Gastrocnemius medialis (tissue), 4 donors: ENCODE measurements at regions not wholly inside any gene's neighbourhood (a gene's known extent, or its start where the extent isn't known, plus 50 kb on each side); places are given as distances from the start of the nearest gene placed in this dataset.

ENCODE experiments used
- ATAC-seq, 2 donors: fragments of 150-250 bp; one replicate each; pipeline ENCODE4 v1.9.1; 2016
- DNase-seq, 2 donors: peaks; one replicate each; pipeline ENCODE4 v3.0.0-alpha.2; 2019
- H3K27ac ChIP-seq, 4 donors: fragments of 200-600 bp; sonication (generic); 1 replicate in 1 of 4; 2 replicates in 3 of 4; pipeline ENCODE4 v1.5.1; 2016 to 2018; ENCODE audit warnings: mild to moderate bottlenecking in 2 of 4, moderate library complexity in 1 of 4
- H3K27me3 ChIP-seq, 3 donors: fragments of 200-600 bp; sonication (generic) in 2 of 3; 1 replicate in 1 of 3; 2 replicates in 2 of 3; pipeline versions ENCODE4 v1.5.1 to v1.6.0; 2016 to 2019; ENCODE audit warnings: mild to moderate bottlenecking in 1 of 3, moderate library complexity in 1 of 3
- H3K36me3 ChIP-seq, 2 donors: fragments of 200-600 bp; sonication (generic) in 1 of 2; one replicate each; pipeline ENCODE4 v1.5.1; 2017 to 2018
- H3K4me1 ChIP-seq, 2 donors: fragments of 200-600 bp; sonication (generic) in 1 of 2; one replicate each; pipeline ENCODE4 v1.5.1; 2016 to 2017; ENCODE audit warnings: mild to moderate bottlenecking in 2 of 2
- H3K4me3 ChIP-seq, 4 donors: fragments of 200-600 bp; sonication (generic) in 3 of 4; 1 replicate in 1 of 4; 2 replicates in 3 of 4; pipeline ENCODE4 v1.5.1; 2016 to 2019; ENCODE audit warnings: mild to moderate bottlenecking in 2 of 4
- H3K9me3 ChIP-seq, 3 donors: fragments of 200-600 bp; sonication (generic) in 2 of 3; 1 replicate in 1 of 3; 2 replicates in 2 of 3; pipeline ENCODE4 v1.5.1; 2016 to 2019
- POLR2A ChIP-seq, 2 donors: fragments of 450-650 bp; IDR thresholded peaks; one replicate each; pipeline ENCODE4 v1.6.1; 2017; ENCODE audit warnings: antibody characterized with exemption in 2 of 2, mild to moderate bottlenecking in 2 of 2, moderate library complexity in 2 of 2
- in situ Hi-C, 4 donors: fragments of 200-750 bp; cut with MboI; loops; one replicate each; pipeline versions ENCODE4 v1.15.0 to v1.8.0; 2017; ENCODE audit warnings: low sequenced_read_pairs in 4 of 4
- intact Hi-C: fragments of 100-400 bp; cut with DNase I; formaldehyde crosslinking; loops from one replicate; pipeline ENCODE4 v1.15.1; 2023; ENCODE audit warnings: low total_unique reads
- TF ChIP-seq, protein P1 (sequence below), 5 experiments: fragments of 450-650 bp in 3 of 5; fragments of 200-600 bp in 2 of 5; sonication (generic) in 2 of 5; IDR thresholded peaks in 4 of 5; conservative IDR thresholded peaks in 1 of 5; 1 replicate in 4 of 5; 2 replicates in 1 of 5; pipeline ENCODE4 v1.5.1; 2016 to 2019; ENCODE audit warnings: antibody characterized with exemption in 5 of 5, mild to moderate bottlenecking in 3 of 5, moderate library complexity in 3 of 5

- no peak for ATAC-seq
- in situ Hi-C loops: no loop called here
Measured at GRCh38 chr2:84257831-84258230, 201.2 kb downstream of the SUCLG1 start.

GRCh38 chr2:84251651-84252302, 207.3 kb downstream of the SUCLG1 start:
- TF ChIP-seq POLR2A (IDR thresholded peaks at IDR 0.05): no peak
- TF ChIP-seq, protein P1, sequence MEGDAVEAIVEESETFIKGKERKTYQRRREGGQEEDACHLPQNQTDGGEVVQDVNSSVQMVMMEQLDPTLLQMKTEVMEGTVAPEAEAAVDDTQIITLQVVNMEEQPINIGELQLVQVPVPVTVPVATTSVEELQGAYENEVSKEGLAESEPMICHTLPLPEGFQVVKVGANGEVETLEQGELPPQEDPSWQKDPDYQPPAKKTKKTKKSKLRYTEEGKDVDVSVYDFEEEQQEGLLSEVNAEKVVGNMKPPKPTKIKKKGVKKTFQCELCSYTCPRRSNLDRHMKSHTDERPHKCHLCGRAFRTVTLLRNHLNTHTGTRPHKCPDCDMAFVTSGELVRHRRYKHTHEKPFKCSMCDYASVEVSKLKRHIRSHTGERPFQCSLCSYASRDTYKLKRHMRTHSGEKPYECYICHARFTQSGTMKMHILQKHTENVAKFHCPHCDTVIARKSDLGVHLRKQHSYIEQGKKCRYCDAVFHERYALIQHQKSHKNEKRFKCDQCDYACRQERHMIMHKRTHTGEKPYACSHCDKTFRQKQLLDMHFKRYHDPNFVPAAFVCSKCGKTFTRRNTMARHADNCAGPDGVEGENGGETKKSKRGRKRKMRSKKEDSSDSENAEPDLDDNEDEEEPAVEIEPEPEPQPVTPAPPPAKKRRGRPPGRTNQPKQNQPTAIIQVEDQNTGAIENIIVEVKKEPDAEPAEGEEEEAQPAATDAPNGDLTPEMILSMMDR (IDR thresholded peaks at IDR 0.05 in 4 of 5, conservative IDR thresholded peaks at IDR 0.05 in 1 of 5): no peak
- H3K36me3 ChIP-seq: no peaks in the 10 kb centered on the region
- H3K27me3 ChIP-seq: no peaks in the 10 kb centered on the region
- H3K9me3 ChIP-seq: no peaks in the 10 kb centered on the region
- intact Hi-C loops (no loop called here), in situ Hi-C loops (no loop called here)
- no peak overlapping the region for H3K4me3 ChIP-seq
- ATAC-seq: no peak
- H3K4me1 ChIP-seq: no peaks in the 10 kb centered on the region
- no peak overlapping the region for H3K27ac ChIP-seq
- no peak for DNase-seq

More at GRCh38 chr2:84257831-84258230, 201.2 kb downstream of the SUCLG1 start:
- no peak overlapping the region for H3K4me3 ChIP-seq
- no peaks in the 10 kb centered on the region for H3K4me1 ChIP-seq
- TF ChIP-seq, protein P1 (IDR thresholded peaks at IDR 0.05 in 4 of 5, conservative IDR thresholded peaks at IDR 0.05 in 1 of 5): no peak
- TF ChIP-seq POLR2A (IDR thresholded peaks at IDR 0.05): no peak
- H3K9me3 ChIP-seq: no peaks in the 10 kb centered on the region
- H3K36me3 ChIP-seq: no peaks in the 10 kb centered on the region
- H3K27me3 ChIP-seq: no peaks in the 10 kb centered on the region
- no peak overlapping the region for H3K27ac ChIP-seq
- intact Hi-C loops: no loop called here
- no peak for DNase-seq

GRCh38 chr2:84249140-84249539, 209.9 kb downstream of the SUCLG1 start:
- intact Hi-C loops: no loop called here
- no peak for TF ChIP-seq POLR2A (IDR thresholded peaks at IDR 0.05)
- TF ChIP-seq, protein P1 (IDR thresholded peaks at IDR 0.05 in 4 of 5, conservative IDR thresholded peaks at IDR 0.05 in 1 of 5): no peak
- no peaks in the 10 kb centered on the region for H3K27me3 ChIP-seq
- ATAC-seq (no peak), DNase-seq (no peak)
- no peaks in the 10 kb centered on the region for H3K9me3 ChIP-seq
- H3K36me3 ChIP-seq: no peaks in the 10 kb centered on the region
- no peaks in the 10 kb centered on the region for H3K4me1 ChIP-seq
- in situ Hi-C loops: no loop called here
- no peak overlapping the region for H3K27ac ChIP-seq
- H3K4me3 ChIP-seq: no peak overlapping the region

DNA sequence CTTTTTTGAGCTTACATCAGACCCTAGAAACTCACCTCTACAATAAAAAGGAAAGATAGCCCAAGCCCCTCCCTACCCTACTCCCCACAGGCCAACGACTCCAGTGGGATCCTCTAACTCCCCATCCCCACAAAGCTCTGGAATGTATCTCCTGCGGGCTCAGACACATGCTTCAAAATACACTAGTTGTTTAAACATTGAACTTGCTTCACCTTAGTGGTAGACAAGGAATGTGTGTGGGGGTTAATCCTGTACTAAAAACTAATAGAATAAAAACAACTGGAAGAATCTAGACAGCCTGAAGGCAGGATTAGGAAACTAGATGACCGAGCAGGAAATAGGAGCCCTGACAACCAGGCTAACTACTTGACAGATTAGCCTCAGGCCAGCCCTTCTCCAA, 211.5 kb downstream of the SUCLG1 start:
- TF ChIP-seq POLR2A (IDR thresholded peaks at IDR 0.05): no peak
- TF ChIP-seq, protein P1 (IDR thresholded peaks at IDR 0.05 in 4 of 5, conservative IDR thresholded peaks at IDR 0.05 in 1 of 5): no peak
- Histone ChIP-seq H3K9me3 (no peaks in the 10 kb centered on the region), H3K27me3 (no peaks in the 10 kb centered on the region), H3K4me3 (no peak overlapping the region), H3K27ac (no peak overlapping the region), H3K36me3 (no peaks in the 10 kb centered on the region), H3K4me1 (no peaks in the 10 kb centered on the region)
- intact Hi-C loops (no loop called here), in situ Hi-C loops (no loop called here)
- ATAC-seq (no peak), DNase-seq (no peak)
